ENCODE measurements at regions not wholly inside any gene's neighbourhood (a gene's known extent, or its start where the extent isn't known, plus 50 kb on each side); places are given as distances from the start of the nearest gene placed in this dataset.
A peak's percentile ranks its signal among the peaks of the same experiment; 100 is the strongest.

DNA sequence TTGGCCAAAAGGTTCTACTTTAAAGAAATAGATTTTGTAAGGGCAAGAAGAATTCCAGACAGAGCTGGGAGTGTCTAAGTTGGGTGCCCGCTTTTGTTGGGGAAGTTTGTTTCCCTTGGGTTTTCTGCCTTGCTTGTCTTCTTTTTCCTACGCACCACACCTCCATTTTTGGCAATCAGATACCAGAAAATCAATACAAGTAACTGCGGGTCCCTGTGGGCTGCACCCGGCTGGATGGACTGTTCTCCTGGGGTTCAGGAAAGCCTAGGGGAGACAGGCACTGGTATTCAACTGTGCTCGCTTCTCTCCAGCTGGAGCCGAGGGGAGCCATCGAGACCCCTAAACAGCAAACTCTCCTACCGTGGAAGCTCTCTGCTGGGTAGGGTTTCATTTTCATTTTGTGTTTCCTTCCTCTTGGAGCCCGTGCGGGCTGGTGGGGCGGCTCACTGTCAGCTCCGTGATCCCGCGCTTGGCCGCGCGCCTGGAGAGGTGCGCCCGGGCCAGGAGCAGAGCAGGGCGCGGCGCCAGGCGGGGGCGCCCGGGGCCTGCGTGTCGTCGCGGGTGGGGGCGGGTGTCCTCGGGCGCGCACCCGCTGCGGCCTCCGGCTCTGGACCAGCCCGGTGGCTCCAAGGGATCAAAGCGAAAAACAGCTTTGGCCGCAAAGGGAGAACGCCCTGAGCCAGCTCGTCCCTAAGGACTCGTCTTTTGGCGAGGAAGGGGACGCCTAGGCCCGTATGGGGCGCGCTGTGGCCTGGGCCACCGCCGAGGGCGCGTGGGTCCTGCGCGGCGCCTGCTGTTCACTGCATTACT is 347.2 kb downstream of the ZNF536 start:
- Histone ChIP-seq H3K9ac (ENCODE audit: low read depth, low read length) (peak overlapping the region; percentile 66), H3K36me3 (ENCODE audit: insufficient read depth, low read length) (no peaks in the 10 kb centered on the region), H3K4me1 (ENCODE audit: insufficient read depth, low read length) (no peaks in the 10 kb centered on the region), H3K9me3 (ENCODE audit: control insufficient read depth, insufficient read depth, low read length) (no peaks in the 10 kb centered on the region)

DNA sequence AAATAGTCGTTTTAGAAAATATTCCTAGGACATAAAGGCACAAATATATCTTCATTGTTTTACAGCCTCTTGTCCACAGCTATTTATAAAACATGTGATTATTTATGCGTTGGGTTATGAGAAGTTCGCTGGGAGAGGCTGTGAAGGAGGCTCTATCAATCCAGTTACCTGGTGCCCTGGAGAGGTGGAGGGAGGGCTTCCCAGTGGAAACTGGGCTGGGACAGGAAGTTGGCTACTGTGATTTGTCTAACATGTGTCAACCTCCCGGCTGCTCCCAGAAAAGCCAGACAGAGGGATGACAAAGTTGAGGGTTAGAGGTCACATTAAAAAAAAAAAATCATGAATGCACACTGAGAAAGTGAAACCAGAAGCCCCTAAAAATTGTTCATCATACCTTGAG is 346.5 kb downstream of the ZNF536 start:
- no peaks in the 10 kb centered on the region for H3K9me3 ChIP-seq (ENCODE audit: control insufficient read depth, insufficient read depth, low read length)
- H3K36me3 ChIP-seq (ENCODE audit: insufficient read depth, low read length), result no peaks in the 10 kb centered on the region
- no peaks in the 10 kb centered on the region for H3K4me1 ChIP-seq (ENCODE audit: insufficient read depth, low read length)
- H3K9ac ChIP-seq (ENCODE audit: low read depth, low read length), result peak overlapping the region; percentile 66

DNA sequence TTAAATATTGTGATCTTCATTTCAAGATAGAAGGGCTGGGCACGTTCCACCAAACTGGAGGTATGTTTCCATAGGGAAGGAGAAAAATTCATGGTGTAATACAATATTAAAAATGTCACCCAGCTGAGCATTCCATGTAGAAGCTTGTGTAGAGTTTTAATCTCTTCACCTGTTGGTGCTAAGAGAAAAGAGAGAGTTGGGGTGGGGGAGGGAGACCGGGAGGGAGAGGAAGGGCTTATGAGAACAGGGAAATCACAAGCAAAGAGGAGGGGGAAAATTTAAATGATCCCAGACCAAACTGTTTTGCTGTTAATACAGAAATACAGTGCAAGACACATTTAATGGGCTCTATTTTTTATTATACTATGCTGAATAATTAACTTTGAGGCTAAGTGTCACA is 345.8 kb downstream of the ZNF536 start:
- no peaks in the 10 kb centered on the region for H3K36me3 ChIP-seq (ENCODE audit: insufficient read depth, low read length)

DNA sequence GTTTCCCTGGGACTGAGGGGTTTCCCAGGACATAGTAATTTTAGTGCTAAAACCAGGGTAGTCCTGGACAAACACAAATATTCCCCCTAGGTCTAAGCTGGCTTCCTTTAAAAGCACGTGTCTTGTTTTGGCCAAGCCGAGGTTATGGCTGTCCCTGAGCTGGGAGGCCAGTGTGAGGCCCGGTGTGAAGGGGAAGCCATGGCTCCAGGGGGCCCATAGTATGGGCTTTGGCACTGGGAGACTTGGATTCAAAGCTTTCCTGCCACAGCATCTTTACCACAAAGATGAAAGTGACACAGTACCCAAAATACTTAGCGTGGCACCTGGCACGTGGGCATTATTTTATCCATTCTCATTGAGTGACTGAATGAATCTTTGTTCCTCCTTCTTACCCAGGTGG is 345.2 kb downstream of the ZNF536 start:
- Histone ChIP-seq H3K9ac (ENCODE audit: low read depth, low read length) (no peak overlapping the region), H3K4me1 (ENCODE audit: insufficient read depth, low read length) (no peaks in the 10 kb centered on the region), H3K36me3 (ENCODE audit: insufficient read depth, low read length) (no peaks in the 10 kb centered on the region), H3K9me3 (ENCODE audit: control insufficient read depth, insufficient read depth, low read length) (no peaks in the 10 kb centered on the region)

More for the DNA sequence above, 345.8 kb downstream of the ZNF536 start:
- Histone ChIP-seq H3K9me3 (ENCODE audit: control insufficient read depth, insufficient read depth, low read length) (no peaks in the 10 kb centered on the region), H3K9ac (ENCODE audit: low read depth, low read length) (no peak overlapping the region), H3K4me1 (ENCODE audit: insufficient read depth, low read length) (no peaks in the 10 kb centered on the region)

DNA sequence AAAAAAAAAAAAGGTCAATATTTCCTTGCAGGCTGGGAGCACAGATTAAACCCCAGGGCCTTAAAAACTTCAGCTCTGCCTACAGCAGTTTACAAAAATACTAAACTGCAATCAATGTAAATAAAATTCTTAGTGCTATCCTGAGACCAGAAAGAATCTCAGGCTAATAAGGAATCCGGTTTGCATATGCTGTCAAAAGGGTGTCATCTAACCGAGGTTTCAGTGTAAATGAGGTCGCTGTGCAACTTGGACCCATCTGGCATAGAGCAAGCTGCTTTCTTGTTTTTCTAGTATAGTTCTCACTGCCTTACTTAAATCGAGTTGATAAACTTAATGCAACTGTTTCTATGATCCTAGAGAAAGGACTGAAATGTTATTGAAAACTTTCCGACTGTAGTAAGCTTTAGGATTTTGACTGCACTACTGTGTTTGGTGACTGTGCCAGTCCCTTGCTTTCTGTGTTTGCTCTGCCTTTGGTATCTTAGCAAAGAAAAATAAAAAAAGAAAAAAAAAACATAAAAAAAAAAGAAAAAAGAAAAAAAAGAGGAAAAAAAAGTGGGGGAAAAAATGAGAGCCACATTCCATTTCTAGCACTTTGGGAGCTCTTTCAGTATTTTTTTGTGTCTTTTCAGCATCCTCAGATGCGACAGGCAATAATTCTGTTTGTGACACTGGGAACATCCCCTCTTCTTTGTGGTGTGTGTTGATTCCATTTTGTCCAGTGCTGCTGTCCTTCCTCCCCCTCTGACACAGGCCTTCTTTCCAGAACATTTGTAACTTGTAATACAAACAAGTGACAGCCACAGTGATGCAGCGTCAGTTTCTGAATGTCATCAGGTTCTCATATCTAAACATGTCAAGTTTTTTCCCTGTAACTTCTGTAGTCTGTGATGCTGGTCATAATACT is 340.5 kb downstream of the ZNF536 start:
- Histone ChIP-seq H3K4me1 (ENCODE audit: insufficient read depth, low read length) (no peaks in the 10 kb centered on the region), H3K9ac (ENCODE audit: low read depth, low read length) (no peak overlapping the region), H3K36me3 (ENCODE audit: insufficient read depth, low read length) (no peaks in the 10 kb centered on the region), H3K9me3 (ENCODE audit: control insufficient read depth, insufficient read depth, low read length) (no peaks in the 10 kb centered on the region)

DNA sequence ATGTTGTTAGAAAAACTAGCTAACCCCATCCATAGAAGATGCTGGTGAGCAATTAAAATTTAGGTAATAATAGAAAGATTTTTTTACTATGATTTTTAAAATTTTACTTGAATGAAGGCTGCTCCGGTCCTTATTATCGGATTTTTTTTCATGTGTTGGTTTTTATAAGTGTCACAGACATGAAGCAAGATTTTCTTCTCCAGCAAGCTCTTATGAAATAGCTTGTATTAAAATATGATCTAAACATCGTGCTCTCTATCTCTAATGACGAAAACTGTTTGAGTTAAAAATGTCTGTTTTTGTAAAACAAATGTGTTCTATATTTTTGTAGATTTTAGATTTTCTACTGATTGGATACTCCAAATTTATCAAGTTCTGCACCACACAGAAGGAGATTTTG is 339.6 kb downstream of the ZNF536 start:
- Histone ChIP-seq H3K9ac (ENCODE audit: low read depth, low read length) (no peak overlapping the region), H3K9me3 (ENCODE audit: control insufficient read depth, insufficient read depth, low read length) (no peaks in the 10 kb centered on the region)

DNA sequence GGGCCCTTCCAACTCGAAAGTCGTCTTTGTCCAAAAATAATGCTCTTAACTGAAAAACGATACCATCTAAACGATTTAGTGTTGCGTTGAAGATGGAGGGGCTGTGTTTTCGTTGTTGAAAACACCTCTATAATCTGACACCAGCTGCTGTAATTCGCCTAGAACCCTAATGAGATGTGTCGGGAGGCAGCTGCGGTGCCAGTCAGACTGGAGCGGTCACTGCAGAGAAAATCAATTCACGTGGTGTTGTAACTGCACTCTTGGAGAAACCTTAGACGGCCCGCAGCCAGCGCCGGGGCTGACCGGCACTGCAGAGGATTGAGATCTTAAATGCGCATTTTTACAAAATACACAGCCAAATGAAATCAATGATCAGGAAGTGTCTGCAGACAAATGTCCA is 339.1 kb downstream of the ZNF536 start:
- Histone ChIP-seq H3K4me1 (ENCODE audit: insufficient read depth, low read length) (no peaks in the 10 kb centered on the region), H3K36me3 (ENCODE audit: insufficient read depth, low read length) (no peaks in the 10 kb centered on the region), H3K9me3 (ENCODE audit: control insufficient read depth, insufficient read depth, low read length) (no peaks in the 10 kb centered on the region), H3K9ac (ENCODE audit: low read depth, low read length) (peak overlapping the region; percentile 3; the same call in 1 of the 2 replicates)

More for the DNA sequence above, 339.6 kb downstream of the ZNF536 start:
- no peaks in the 10 kb centered on the region for H3K4me1 ChIP-seq (ENCODE audit: insufficient read depth, low read length)
- H3K36me3 ChIP-seq (ENCODE audit: insufficient read depth, low read length), result no peaks in the 10 kb centered on the region

DNA sequence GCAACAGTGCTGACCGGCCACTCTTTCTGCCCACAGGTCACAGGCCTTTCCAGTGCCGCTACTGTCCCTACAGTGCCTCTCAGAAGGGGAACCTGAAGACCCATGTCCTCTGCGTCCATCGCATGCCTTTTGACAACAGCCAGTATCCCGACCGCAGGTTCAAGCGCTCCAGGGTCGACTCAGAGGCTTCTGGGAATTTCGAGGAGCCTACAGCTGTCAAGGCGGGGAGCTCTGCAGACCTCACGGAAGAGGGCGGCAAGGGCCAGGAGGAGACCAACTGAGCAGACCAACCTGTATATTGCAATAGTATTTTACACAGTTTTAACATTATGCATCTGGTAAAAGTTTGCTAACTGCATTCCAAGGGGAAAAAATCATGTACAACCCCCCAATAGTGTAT is 338.5 kb downstream of the ZNF536 start:
- Histone ChIP-seq H3K36me3 (ENCODE audit: insufficient read depth, low read length) (no peaks in the 10 kb centered on the region), H3K9me3 (ENCODE audit: control insufficient read depth, insufficient read depth, low read length) (no peaks in the 10 kb centered on the region), H3K4me1 (ENCODE audit: insufficient read depth, low read length) (no peaks in the 10 kb centered on the region), H3K9ac (ENCODE audit: low read depth, low read length) (no peak overlapping the region)

DNA sequence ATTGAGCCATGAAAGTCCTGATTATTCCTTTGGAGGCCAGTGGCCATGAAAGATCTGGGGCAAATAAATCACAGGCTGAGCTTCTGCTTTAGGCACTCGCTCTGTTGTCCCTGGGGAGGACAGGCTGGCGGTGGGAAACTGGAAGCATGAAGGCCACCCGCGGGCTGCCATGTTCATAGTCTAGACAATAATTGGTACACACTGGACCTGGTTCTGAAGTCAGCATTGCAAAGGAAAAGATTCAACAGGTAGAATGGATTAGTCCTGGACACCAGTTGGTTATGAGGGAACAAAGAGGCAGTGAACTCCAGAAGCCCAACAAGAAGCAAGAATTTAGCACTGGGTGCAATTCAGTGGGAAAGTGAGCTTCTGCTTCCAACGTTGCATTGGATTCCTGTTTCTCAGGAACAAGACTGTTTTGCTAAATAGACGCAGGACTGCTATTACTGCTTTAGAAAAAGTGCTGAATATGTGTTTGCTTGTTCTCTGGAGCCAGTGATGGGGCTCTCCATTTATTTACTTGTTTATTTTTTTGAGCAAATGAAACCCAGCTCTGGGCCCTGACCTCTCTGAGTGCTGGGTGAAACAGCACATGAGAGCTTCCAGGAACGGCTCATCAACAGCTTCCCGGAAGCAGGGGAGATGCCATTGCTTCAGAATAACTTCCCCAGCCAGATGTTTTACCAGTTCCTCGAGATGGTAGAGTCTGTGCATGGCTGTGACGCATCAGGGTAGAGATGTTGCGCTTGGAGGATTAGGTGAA is 336.4 kb downstream of the ZNF536 start:
- no peaks in the 10 kb centered on the region for H3K36me3 ChIP-seq (ENCODE audit: insufficient read depth, low read length)
- no peaks in the 10 kb centered on the region for H3K4me1 ChIP-seq (ENCODE audit: insufficient read depth, low read length)
- H3K9me3 ChIP-seq (ENCODE audit: control insufficient read depth, insufficient read depth, low read length), result no peaks in the 10 kb centered on the region
- no peak overlapping the region for H3K9ac ChIP-seq (ENCODE audit: low read depth, low read length)

DNA sequence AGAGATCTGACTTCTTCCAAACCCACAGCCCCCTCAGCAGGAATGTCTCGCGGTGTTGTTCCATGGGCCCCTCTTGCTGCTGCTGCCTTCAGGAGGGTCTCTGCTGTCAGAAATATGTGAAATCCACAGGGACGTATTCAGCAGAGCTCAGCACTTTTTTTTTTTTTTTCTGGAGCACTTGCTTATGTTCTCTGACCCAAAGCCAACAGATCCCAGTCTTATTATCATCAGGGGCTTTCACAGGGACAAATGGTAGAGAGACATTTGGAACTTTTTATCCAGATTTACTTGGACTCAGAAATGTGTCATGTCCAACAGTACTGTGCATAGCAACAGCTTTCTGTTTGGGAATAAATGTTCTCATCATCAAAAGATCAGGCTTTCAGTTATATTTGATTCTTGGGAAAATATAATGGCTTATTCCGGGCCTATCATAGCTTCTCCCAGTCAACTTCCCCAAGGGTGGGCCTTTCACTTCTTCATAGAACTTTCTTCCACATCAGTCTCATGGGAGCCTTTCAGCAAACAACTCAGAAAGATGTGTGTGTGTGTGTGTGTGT is 332.7 kb downstream of the ZNF536 start:
- Histone ChIP-seq H3K36me3 (ENCODE audit: insufficient read depth, low read length) (no peaks in the 10 kb centered on the region), H3K9me3 (ENCODE audit: control insufficient read depth, insufficient read depth, low read length) (no peaks in the 10 kb centered on the region), H3K9ac (ENCODE audit: low read depth, low read length) (no peak overlapping the region), H3K4me1 (ENCODE audit: insufficient read depth, low read length) (no peaks in the 10 kb centered on the region)

DNA sequence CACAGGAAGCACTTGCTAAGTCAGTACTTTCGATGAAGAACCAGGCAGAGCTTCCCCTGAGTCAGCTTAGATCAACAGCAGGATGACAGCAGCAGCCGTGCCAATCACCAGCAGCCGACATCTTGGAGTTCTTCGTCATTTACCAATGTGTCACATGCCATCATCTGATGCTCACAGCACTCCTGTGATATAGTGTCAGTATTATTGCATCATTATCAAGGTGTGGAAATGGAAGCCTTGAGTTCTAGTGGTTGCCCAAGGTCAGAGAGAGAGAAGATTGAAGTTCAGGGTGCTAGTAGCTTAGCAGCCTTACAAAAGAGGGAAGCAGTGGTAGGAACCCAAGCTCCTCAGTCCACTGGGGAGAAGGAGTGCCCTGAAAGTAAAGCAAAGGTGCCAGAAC is 331.5 kb downstream of the ZNF536 start:
- no peak overlapping the region for H3K9ac ChIP-seq (ENCODE audit: low read depth, low read length)
- no peaks in the 10 kb centered on the region for H3K36me3 ChIP-seq (ENCODE audit: insufficient read depth, low read length)
- H3K9me3 ChIP-seq (ENCODE audit: control insufficient read depth, insufficient read depth, low read length), result no peaks in the 10 kb centered on the region
- H3K4me1 ChIP-seq (ENCODE audit: insufficient read depth, low read length), result no peaks in the 10 kb centered on the region

DNA sequence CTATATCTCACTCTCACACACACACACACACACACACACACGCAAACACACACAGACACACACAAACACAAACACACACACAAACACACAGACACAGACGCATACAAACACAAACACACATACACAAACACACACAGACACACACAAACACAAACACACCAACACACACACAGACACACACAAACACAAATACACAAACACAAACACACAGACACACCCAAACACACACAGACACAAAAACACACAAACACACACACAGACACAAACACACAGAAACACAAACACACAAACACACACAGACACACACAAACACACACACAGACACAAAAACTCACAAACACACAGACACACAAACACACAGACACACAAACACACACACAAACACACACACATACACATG is 329.0 kb downstream of the ZNF536 start:
- Histone ChIP-seq H3K4me1 (ENCODE audit: insufficient read depth, low read length) (no peaks in the 10 kb centered on the region), H3K9me3 (ENCODE audit: control insufficient read depth, insufficient read depth, low read length) (no peaks in the 10 kb centered on the region), H3K9ac (ENCODE audit: low read depth, low read length) (no peak overlapping the region), H3K36me3 (ENCODE audit: insufficient read depth, low read length) (no peaks in the 10 kb centered on the region)

DNA sequence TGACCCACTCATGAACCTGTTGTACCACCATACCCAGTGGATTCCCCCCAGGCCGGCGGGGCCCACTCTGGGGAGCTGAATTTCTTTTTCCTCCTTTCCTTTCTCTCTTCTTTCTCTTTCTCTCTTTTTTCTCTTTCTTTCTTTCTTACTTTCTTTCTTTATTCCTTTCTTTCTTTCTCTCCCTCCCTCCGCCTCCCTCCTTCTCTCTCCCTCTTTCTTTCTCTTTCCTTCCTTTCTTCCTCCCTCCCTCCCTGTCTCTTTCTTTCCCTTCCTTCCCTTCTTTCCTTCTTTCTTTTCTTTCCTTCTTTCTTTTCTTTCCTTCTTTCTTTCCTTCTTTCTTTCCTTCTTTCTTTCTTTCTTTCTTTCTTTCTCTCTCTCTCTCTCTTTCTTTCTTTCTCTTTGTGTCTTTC is 327.7 kb downstream of the ZNF536 start:
- Histone ChIP-seq H3K9ac (ENCODE audit: low read depth, low read length) (no peak overlapping the region), H3K36me3 (ENCODE audit: insufficient read depth, low read length) (no peaks in the 10 kb centered on the region), H3K9me3 (ENCODE audit: control insufficient read depth, insufficient read depth, low read length) (no peaks in the 10 kb centered on the region), H3K4me1 (ENCODE audit: insufficient read depth, low read length) (no peaks in the 10 kb centered on the region)

DNA sequence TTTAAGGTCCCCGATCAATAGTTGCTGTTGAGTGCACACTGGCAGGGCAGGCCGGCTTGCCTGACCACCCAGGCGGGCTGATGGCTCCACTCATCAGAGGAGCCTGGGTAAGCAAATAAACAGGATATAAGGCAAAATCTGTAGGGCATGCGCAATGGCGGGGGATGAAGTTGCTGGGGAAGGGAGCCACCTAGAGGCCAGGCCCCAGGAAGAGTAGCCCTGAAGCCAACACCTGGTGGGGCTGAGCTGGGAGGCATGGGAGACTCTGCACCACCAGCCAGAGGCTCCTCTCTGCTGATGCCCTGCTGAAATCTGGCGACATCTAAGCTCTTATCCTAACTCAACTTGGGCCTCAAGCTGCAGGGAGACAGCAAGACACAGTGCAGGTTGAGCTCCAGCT is 324.3 kb downstream of the ZNF536 start:
- Histone ChIP-seq H3K4me1 (ENCODE audit: insufficient read depth, low read length) (peaks cover 2% of the 10 kb centered on the region), H3K9ac (ENCODE audit: low read depth, low read length) (peak overlapping the region; percentile 4; the same call in 1 of the 2 replicates), H3K36me3 (ENCODE audit: insufficient read depth, low read length) (no peaks in the 10 kb centered on the region), H3K9me3 (ENCODE audit: control insufficient read depth, insufficient read depth, low read length) (no peaks in the 10 kb centered on the region)

Measured in ES-I3 (cell line).